GM19467 (cell line): ENCODE measurements at regions not wholly inside any gene's neighbourhood (a gene's known extent, or its start where the extent isn't known, plus 50 kb on each side); places are given as distances from the start of the nearest gene placed in this dataset.
"Not testable (repeated sequence)": the region's sequence is repeated elsewhere in the genome, so short reads cannot be mapped to it uniquely, and the experiment has no call there.

Experiments used
- ATAC-seq: cut with Tn5 transposase; IDR thresholded peaks from one replicate; pipeline ENCODE4 v1.9.1; 2021; ENCODE audit warnings: mild to moderate bottlenecking, moderate library complexity; ENCODE audit not compliant: unreplicated experiment

- ATAC-seq, result no peak
Observed at GRCh38 chr3:174536319-174536718, 322.8 kb upstream of the NAALADL2 start.

GRCh38 chr3:174538151-174538550 is 321.0 kb upstream of the NAALADL2 start:
- ATAC-seq, result no peak

GRCh38 chr3:174540116-174540908 is 318.8 kb upstream of the NAALADL2 start:
- no peak for ATAC-seq

- no peak for ATAC-seq
Observed at GRCh38 chr3:174541708-174542315, 317.3 kb upstream of the NAALADL2 start.

- ATAC-seq, result no peak
Observed at GRCh38 chr3:174547801-174548435, 311.2 kb upstream of the NAALADL2 start.

GRCh38 chr3:174548841-174549623 is 310.1 kb upstream of the NAALADL2 start:
- ATAC-seq, result no peak

- no peak for ATAC-seq
Observed at GRCh38 chr3:174581558-174581957, 277.6 kb upstream of the NAALADL2 start.

GRCh38 chr3:174583396-174583795 is 275.7 kb upstream of the NAALADL2 start:
- no peak for ATAC-seq

- ATAC-seq, result not testable (repeated sequence)
Observed at GRCh38 chr3:174587137-174587536, 272.0 kb upstream of the NAALADL2 start.

- no peak for ATAC-seq
Observed at GRCh38 chr3:174596447-174596982, 262.6 kb upstream of the NAALADL2 start.

- no peak for ATAC-seq
Observed at GRCh38 chr3:174598885-174599439, 260.2 kb upstream of the NAALADL2 start.

- ATAC-seq, result no peak
Observed at GRCh38 chr3:174613173-174613572, 246.0 kb upstream of the NAALADL2 start.

GRCh38 chr3:174614036-174614435 is 245.1 kb upstream of the NAALADL2 start:
- no peak for ATAC-seq

GRCh38 chr3:174618368-174619080 is 240.6 kb upstream of the NAALADL2 start:
- ATAC-seq, result no peak

GRCh38 chr3:174619239-174619638 is 239.9 kb upstream of the NAALADL2 start:
- no peak for ATAC-seq

GRCh38 chr3:174620138-174620537 is 239.0 kb upstream of the NAALADL2 start:
- ATAC-seq, result no peak

- no peak for ATAC-seq
Observed at GRCh38 chr3:174620855-174621472, 238.2 kb upstream of the NAALADL2 start.

- ATAC-seq, result no peak
Observed at GRCh38 chr3:174633342-174633741, 225.8 kb upstream of the NAALADL2 start.

GRCh38 chr3:174636451-174636850 is 222.7 kb upstream of the NAALADL2 start:
- no peak for ATAC-seq

GRCh38 chr3:174639406-174639805 is 219.7 kb upstream of the NAALADL2 start:
- ATAC-seq, result no peak
